Limb (tissue), 2 donors: ENCODE measurements at regions not wholly inside any gene's neighbourhood (a gene's known extent, or its start where the extent isn't known, plus 50 kb on each side); places are given as distances from the start of the nearest gene placed in this dataset.

ENCODE experiments used
- DNase-seq, 2 donors: peaks; one replicate each; pipeline ENCODE4 v3.0.0-alpha.2; 2016; ENCODE audit errors: extremely low spot score in 2 of 2

GRCh38 chr10:113291413-113291812 lies 261.4 kb upstream of the HABP2 start:
- DNase-seq, result no peak

- DNase-seq, result no peak
Observed at GRCh38 chr10:113292086-113292485, 260.8 kb upstream of the HABP2 start.

- no peak for DNase-seq
Observed at GRCh38 chr10:113292743-113293142, 260.1 kb upstream of the HABP2 start.

GRCh38 chr10:113293167-113293566 lies 259.7 kb upstream of the HABP2 start:
- DNase-seq, result no peak

- DNase-seq, result no peak
Observed at GRCh38 chr10:113294868-113295267, 258.0 kb upstream of the HABP2 start.

GRCh38 chr10:113297226-113297625 lies 255.6 kb upstream of the HABP2 start:
- DNase-seq, result no peak

GRCh38 chr10:113298616-113299015 lies 254.2 kb upstream of the HABP2 start:
- no peak for DNase-seq

- DNase-seq, result no peak
Observed at GRCh38 chr10:113300201-113300600, 252.7 kb upstream of the HABP2 start.

- DNase-seq, result no peak
Observed at GRCh38 chr10:113300617-113301016, 252.2 kb upstream of the HABP2 start.

- no peak for DNase-seq
Observed at GRCh38 chr10:113301342-113301984, 251.4 kb upstream of the HABP2 start.

- no peak for DNase-seq
Observed at GRCh38 chr10:113302062-113302461, 250.8 kb upstream of the HABP2 start.

- no peak for DNase-seq
Observed at GRCh38 chr10:113303544-113304146, 249.2 kb upstream of the HABP2 start.

GRCh38 chr10:113304726-113305125 lies 248.1 kb upstream of the HABP2 start:
- DNase-seq, result no peak

- peak in 1 of 2 donors; percentile 31 for DNase-seq
Observed at GRCh38 chr10:113305871-113306270, 247.0 kb upstream of the HABP2 start.

- no peak for DNase-seq
Observed at GRCh38 chr10:113309791-113310190, 243.1 kb upstream of the HABP2 start.

GRCh38 chr10:113310347-113310746 lies 242.5 kb upstream of the HABP2 start:
- DNase-seq, result no peak

- no peak for DNase-seq
Observed at GRCh38 chr10:113313048-113313602, 239.7 kb upstream of the HABP2 start.

- no peak for DNase-seq
Observed at GRCh38 chr10:113313722-113314121, 239.1 kb upstream of the HABP2 start.

- DNase-seq, result no peak
Observed at GRCh38 chr10:113316506-113316905, 236.3 kb upstream of the HABP2 start.

- no peak for DNase-seq
Observed at GRCh38 chr10:113317489-113317888, 235.4 kb upstream of the HABP2 start.

GRCh38 chr10:113319479-113319878 lies 233.4 kb upstream of the HABP2 start:
- no peak for DNase-seq

GRCh38 chr10:113320211-113320610 lies 232.6 kb upstream of the HABP2 start:
- no peak for DNase-seq

GRCh38 chr10:113320987-113321386 lies 231.9 kb upstream of the HABP2 start:
- no peak for DNase-seq
